Breast epithelium (tissue), 3 donors: ENCODE measurements at regions not wholly inside any gene's neighbourhood (a gene's known extent, or its start where the extent isn't known, plus 50 kb on each side); places are given as distances from the start of the nearest gene placed in this dataset.

ENCODE experiments used
- POLR2A ChIP-seq: fragments of 450-650 bp; IDR thresholded peaks from one replicate; pipeline ENCODE4 v1.6.1; 2016; ENCODE audit warnings: antibody characterized with exemption, mild to moderate bottlenecking, moderate library complexity
- POLR2AphosphoS5 ChIP-seq, 3 donors: sonication (generic); formaldehyde crosslinking; IDR thresholded peaks; one replicate each; pipeline ENCODE4 v1.6.1; 2017; ENCODE audit warnings: antibody characterized with exemption in 3 of 3
- TF ChIP-seq, protein P1 (sequence below), 3 donors: fragments of 450-650 bp; IDR thresholded peaks; one replicate each; pipeline ENCODE4 v1.5.1; 2016 to 2017; ENCODE audit warnings: antibody characterized with exemption in 3 of 3, mild to moderate bottlenecking in 3 of 3, moderate library complexity in 3 of 3

DNA sequence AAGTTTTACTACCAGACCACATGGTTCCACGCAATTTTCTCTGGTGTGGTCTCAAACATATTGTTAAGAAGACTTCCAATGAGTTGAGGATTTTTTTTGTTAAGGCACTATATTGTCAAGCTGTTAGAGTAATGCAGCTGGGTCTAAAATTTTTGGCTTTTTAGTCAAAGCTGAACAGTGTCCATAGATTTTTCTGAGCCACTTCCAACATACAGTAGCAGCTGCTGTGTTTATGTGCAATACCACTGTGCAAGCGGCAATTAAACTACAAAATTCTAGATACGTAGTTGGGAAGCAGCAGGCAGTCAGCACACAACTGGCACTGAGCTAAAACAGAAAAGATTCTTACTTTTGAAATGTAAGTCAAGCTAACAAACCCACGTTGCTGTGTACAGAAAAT lies 1551.1 kb upstream of the AGA start:
- TF ChIP-seq, protein P1, sequence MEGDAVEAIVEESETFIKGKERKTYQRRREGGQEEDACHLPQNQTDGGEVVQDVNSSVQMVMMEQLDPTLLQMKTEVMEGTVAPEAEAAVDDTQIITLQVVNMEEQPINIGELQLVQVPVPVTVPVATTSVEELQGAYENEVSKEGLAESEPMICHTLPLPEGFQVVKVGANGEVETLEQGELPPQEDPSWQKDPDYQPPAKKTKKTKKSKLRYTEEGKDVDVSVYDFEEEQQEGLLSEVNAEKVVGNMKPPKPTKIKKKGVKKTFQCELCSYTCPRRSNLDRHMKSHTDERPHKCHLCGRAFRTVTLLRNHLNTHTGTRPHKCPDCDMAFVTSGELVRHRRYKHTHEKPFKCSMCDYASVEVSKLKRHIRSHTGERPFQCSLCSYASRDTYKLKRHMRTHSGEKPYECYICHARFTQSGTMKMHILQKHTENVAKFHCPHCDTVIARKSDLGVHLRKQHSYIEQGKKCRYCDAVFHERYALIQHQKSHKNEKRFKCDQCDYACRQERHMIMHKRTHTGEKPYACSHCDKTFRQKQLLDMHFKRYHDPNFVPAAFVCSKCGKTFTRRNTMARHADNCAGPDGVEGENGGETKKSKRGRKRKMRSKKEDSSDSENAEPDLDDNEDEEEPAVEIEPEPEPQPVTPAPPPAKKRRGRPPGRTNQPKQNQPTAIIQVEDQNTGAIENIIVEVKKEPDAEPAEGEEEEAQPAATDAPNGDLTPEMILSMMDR (IDR thresholded peaks at IDR 0.05) = no peak
- no peak for TF ChIP-seq POLR2A
- no peak for TF ChIP-seq POLR2AphosphoS5 (IDR thresholded peaks at IDR 0.05)
